BLaER1 treated with 17β-estradiol and CSF1 and Interleukin-3, amounts not matched to agents 10 nM and 100 nM (cell line): ENCODE measurements at regions not wholly inside any gene's neighbourhood (a gene's known extent, or its start where the extent isn't known, plus 50 kb on each side); places are given as distances from the start of the nearest gene placed in this dataset.
"Not testable (repeated sequence)": the region's sequence is repeated elsewhere in the genome, so short reads cannot be mapped to it uniquely, and the experiment has no call there.

Experiments used
- H3K27ac ChIP-seq, 11 experiments: shearing (Covaris generic); formaldehyde crosslinking; 2 replicates each; pipeline ENCODE4 v1.8.1; 2022
- H3K27me3 ChIP-seq, 11 experiments: shearing (Covaris generic); formaldehyde crosslinking; 2 replicates each; pipeline ENCODE4 v1.8.1; 2022
- H3K36me3 ChIP-seq, 11 experiments: shearing (Covaris generic); formaldehyde crosslinking; 2 replicates each; pipeline ENCODE4 v1.8.1; 2022
- H3K4me1 ChIP-seq, 10 experiments: shearing (Covaris generic); formaldehyde crosslinking; 2 replicates each; pipeline ENCODE4 v1.8.1; 2022
- H3K4me2 ChIP-seq, 11 experiments: shearing (Covaris generic); formaldehyde crosslinking; 2 replicates each; pipeline ENCODE4 v1.8.1; 2022
- H3K4me3 ChIP-seq, 10 experiments: shearing (Covaris generic); formaldehyde crosslinking; 2 replicates each; pipeline ENCODE4 v1.8.1; 2022
- H3K9ac ChIP-seq, 11 experiments: shearing (Covaris generic); formaldehyde crosslinking; 2 replicates each; pipeline ENCODE4 v1.8.1; 2022
- H3K9me3 ChIP-seq, 11 experiments: shearing (Covaris generic); formaldehyde crosslinking; replicated peaks in 1 of 11; 2 replicates each; pipeline ENCODE4 v1.8.1; 2022
- H4K20me1 ChIP-seq, 11 experiments: shearing (Covaris generic); formaldehyde crosslinking; 2 replicates each; pipeline ENCODE4 v1.8.1; 2022
- Cebpa-rat ChIP-seq, 11 experiments: shearing (Covaris generic); IDR thresholded peaks; 2 replicates each; pipeline ENCODE4 v1.8.1; 2022

- Histone ChIP-seq H3K27ac (no peak overlapping the region), H3K9ac (no peak overlapping the region), H3K27me3 (no peaks in the 10 kb centered on the region), H3K4me3 (no peak overlapping the region), H4K20me1 (no peaks in the 10 kb centered on the region), H3K36me3 (no peaks in the 10 kb centered on the region), H3K4me1 (no peaks in the 10 kb centered on the region), H3K4me2 (no peak overlapping the region), H3K9me3 (peaks cover 0 to 8% (median 4%) of the 10 kb centered on the region in 11 experiments; a peak in 7 of 22 replicates)
- no peak for TF ChIP-seq Cebpa-rat (IDR thresholded peaks at IDR 0.05)
Measured at GRCh38 chr4:31467781-31468180, 747.6 kb downstream of the PCDH7 start.

- Histone ChIP-seq H3K4me3 (no peak overlapping the region), H3K4me2 (no peak overlapping the region), H3K9me3 (peaks cover 0 to 15% (median 0%) of the 10 kb centered on the region in 11 experiments; a peak in 11 of 22 replicates), H3K27ac (no peak overlapping the region), H3K9ac (no peak overlapping the region), H3K4me1 (no peaks in the 10 kb centered on the region), H3K36me3 (no peaks in the 10 kb centered on the region), H3K27me3 (no peaks in the 10 kb centered on the region), H4K20me1 (no peaks in the 10 kb centered on the region)
- TF ChIP-seq Cebpa-rat (IDR thresholded peaks at IDR 0.05) = no peak
Measured at GRCh38 chr4:31474221-31474620, 754.1 kb downstream of the PCDH7 start.

GRCh38 chr4:31482691-31483090, 762.5 kb downstream of the PCDH7 start:
- Histone ChIP-seq H3K36me3 (no peaks in the 10 kb centered on the region), H3K4me3 (no peak overlapping the region), H3K4me1 (no peaks in the 10 kb centered on the region), H3K4me2 (no peak overlapping the region), H3K27me3 (no peaks in the 10 kb centered on the region), H4K20me1 (no peaks in the 10 kb centered on the region), H3K27ac (no peak overlapping the region), H3K9ac (no peak overlapping the region), H3K9me3 (no peaks in the 10 kb centered on the region)
- TF ChIP-seq Cebpa-rat (IDR thresholded peaks at IDR 0.05) = no peak

GRCh38 chr4:31499216-31499615, 779.0 kb downstream of the PCDH7 start:
- H3K27me3 ChIP-seq, H3K4me1 ChIP-seq, H4K20me1 ChIP-seq, H3K4me2 ChIP-seq, H3K36me3 ChIP-seq, H3K9me3 ChIP-seq, H3K27ac ChIP-seq, H3K9ac ChIP-seq, H3K4me3 ChIP-seq: not testable (repeated sequence)

- Histone ChIP-seq H3K27ac (no peak overlapping the region), H3K9me3 (no peaks in the 10 kb centered on the region), H3K36me3 (no peaks in the 10 kb centered on the region), H4K20me1 (no peaks in the 10 kb centered on the region), H3K4me2 (no peak overlapping the region), H3K4me3 (no peak overlapping the region), H3K27me3 (no peaks in the 10 kb centered on the region), H3K9ac (no peak overlapping the region), H3K4me1 (no peaks in the 10 kb centered on the region)
- TF ChIP-seq Cebpa-rat (IDR thresholded peaks at IDR 0.05) = no peak
Measured at GRCh38 chr4:31516520-31516919, 796.4 kb downstream of the PCDH7 start.

GRCh38 chr4:31518796-31519250, 798.7 kb downstream of the PCDH7 start:
- H3K9me3 ChIP-seq = peaks cover 0 to 4% (median 0%) of the 10 kb centered on the region in 11 experiments; a peak in 5 of 22 replicates
- no peak overlapping the region for H3K27ac ChIP-seq
- H4K20me1 ChIP-seq = no peaks in the 10 kb centered on the region
- H3K4me2 ChIP-seq = no peak overlapping the region
- no peak overlapping the region for H3K9ac ChIP-seq
- H3K27me3 ChIP-seq = no peaks in the 10 kb centered on the region
- no peak overlapping the region for H3K4me3 ChIP-seq
- TF ChIP-seq Cebpa-rat (IDR thresholded peaks at IDR 0.05) = no peak
- H3K4me1 ChIP-seq = no peaks in the 10 kb centered on the region
- no peaks in the 10 kb centered on the region for H3K36me3 ChIP-seq

- H3K4me3 ChIP-seq = no peak overlapping the region
Measured at GRCh38 chr4:31530555-31530954, 810.4 kb downstream of the PCDH7 start.

GRCh38 chr4:31538877-31539276, 818.7 kb downstream of the PCDH7 start:
- no peaks in the 10 kb centered on the region for H3K9me3 ChIP-seq
- H3K27ac ChIP-seq = no peak overlapping the region
- no peaks in the 10 kb centered on the region for H3K36me3 ChIP-seq
- H3K9ac ChIP-seq = no peak overlapping the region
- no peak for TF ChIP-seq Cebpa-rat (IDR thresholded peaks at IDR 0.05)
- no peak overlapping the region for H3K4me2 ChIP-seq
- no peaks in the 10 kb centered on the region for H3K4me1 ChIP-seq
- H4K20me1 ChIP-seq = no peaks in the 10 kb centered on the region
- no peaks in the 10 kb centered on the region for H3K27me3 ChIP-seq
- no peak overlapping the region for H3K4me3 ChIP-seq

More at GRCh38 chr4:31530555-31530954, 810.4 kb downstream of the PCDH7 start:
- H3K9ac ChIP-seq = no peak overlapping the region
- H3K4me2 ChIP-seq = no peak overlapping the region
- H3K4me1 ChIP-seq = no peaks in the 10 kb centered on the region
- no peak for TF ChIP-seq Cebpa-rat (IDR thresholded peaks at IDR 0.05)
- H3K27ac ChIP-seq = no peak overlapping the region
- H4K20me1 ChIP-seq = no peaks in the 10 kb centered on the region
- no peaks in the 10 kb centered on the region for H3K27me3 ChIP-seq
- peaks cover 0 to 15% (median 8%) of the 10 kb centered on the region in 11 experiments; a peak in 13 of 22 replicates for H3K9me3 ChIP-seq
- no peaks in the 10 kb centered on the region for H3K36me3 ChIP-seq

GRCh38 chr4:31539284-31540069, 819.3 kb downstream of the PCDH7 start:
- no peak for TF ChIP-seq Cebpa-rat (IDR thresholded peaks at IDR 0.05)

GRCh38 chr4:31545330-31545729, 825.2 kb downstream of the PCDH7 start:
- no peak; a peak in 1 of 22 replicates for TF ChIP-seq Cebpa-rat (IDR thresholded peaks at IDR 0.05)
- H3K27me3 ChIP-seq = no peaks in the 10 kb centered on the region
- no peak overlapping the region for H3K4me3 ChIP-seq
- H3K4me2 ChIP-seq = no peak overlapping the region
- no peaks in the 10 kb centered on the region for H3K4me1 ChIP-seq
- no peaks in the 10 kb centered on the region for H3K9me3 ChIP-seq
- H3K27ac ChIP-seq = no peak overlapping the region
- H3K36me3 ChIP-seq = no peaks in the 10 kb centered on the region
- H4K20me1 ChIP-seq = no peaks in the 10 kb centered on the region
- no peak overlapping the region for H3K9ac ChIP-seq

More at GRCh38 chr4:31539284-31540069, 819.3 kb downstream of the PCDH7 start:
- Histone ChIP-seq H3K27ac (no peak overlapping the region), H3K36me3 (no peaks in the 10 kb centered on the region), H3K4me3 (no peak overlapping the region), H4K20me1 (no peaks in the 10 kb centered on the region), H3K9me3 (no peaks in the 10 kb centered on the region), H3K4me2 (no peak overlapping the region), H3K27me3 (no peaks in the 10 kb centered on the region), H3K9ac (no peak overlapping the region), H3K4me1 (no peaks in the 10 kb centered on the region)
